ENCODE measurements at regions not wholly inside any gene's neighbourhood (a gene's known extent, or its start where the extent isn't known, plus 50 kb on each side); places are given as distances from the start of the nearest gene placed in this dataset.

- TF ChIP-seq CTCF (conservative IDR thresholded peaks at IDR 0.05 in 1 of 2, IDR thresholded peaks at IDR 0.05 in 1 of 2; ENCODE audit: extremely low read depth in 1 of 2, insufficient read depth in 1 of 2, low read depth in 1 of 2, low read length in 2 of 2) = no peak
- no peak for TF ChIP-seq EZH2 (IDR thresholded peaks at IDR 0.05; ENCODE audit: borderline replicate concordance, low read length)
These were observed 63.8 kb upstream of the THY1 start for GRCh38 chr11:119486691-119487259.

Data from mammary epithelial cell (primary cell).